Esophagus squamous epithelium (tissue), 5 donors: ENCODE measurements at regions not wholly inside any gene's neighbourhood (a gene's known extent, or its start where the extent isn't known, plus 50 kb on each side); places are given as distances from the start of the nearest gene placed in this dataset.
"Not testable (repeated sequence)": the region's sequence is repeated elsewhere in the genome, so short reads cannot be mapped to it uniquely, and the experiment has no call there.

ENCODE experiments used
- DNase-seq: peaks from one replicate; lab custom pipeline; 2025; lab: John Stamatoyannopoulos, UW
- H3K27ac ChIP-seq, 4 donors: fragments of 200-600 bp; sonication (generic); one replicate each; pipeline ENCODE4 v1.5.1; 2016 to 2019; ENCODE audit warnings: mild to moderate bottlenecking in 1 of 4
- H3K27me3 ChIP-seq, 4 donors: fragments of 200-600 bp; sonication (generic); 1 replicate in 3 of 4; 2 replicates in 1 of 4; pipeline versions ENCODE4 v1.5.1 to v1.6.0; 2017 to 2021; ENCODE audit warnings: antibody characterized with exemption in 1 of 4
- H3K36me3 ChIP-seq, 3 donors: fragments of 200-600 bp; sonication (generic); one replicate each; pipeline ENCODE4 v1.5.1; 2016 to 2019
- H3K4me1 ChIP-seq, 3 donors: fragments of 200-600 bp; sonication (generic); one replicate each; pipeline ENCODE4 v1.5.1; 2017 to 2019
- H3K4me3 ChIP-seq, 4 donors: fragments of 200-600 bp; sonication (generic); 1 replicate in 3 of 4; 2 replicates in 1 of 4; pipeline ENCODE4 v1.5.1; 2016 to 2019; ENCODE audit warnings: mild to moderate bottlenecking in 2 of 4, moderate library complexity in 1 of 4
- H3K9me3 ChIP-seq, 3 donors: fragments of 200-600 bp; sonication (generic); one replicate each; pipeline ENCODE4 v1.5.1; 2016 to 2019
- CTCF ChIP-seq, 6 experiments: fragments of 450-650 bp in 4 of 6; fragments of 200-600 bp in 2 of 6; sonication (generic) in 2 of 6; IDR thresholded peaks; one replicate each; pipeline ENCODE4 v1.5.1; 2016 to 2019; ENCODE audit warnings: antibody characterized with exemption in 6 of 6, mild to moderate bottlenecking in 4 of 6, moderate library complexity in 4 of 6
- POLR2A ChIP-seq, 4 donors: fragments of 450-650 bp; IDR thresholded peaks; one replicate each; pipeline ENCODE4 v1.6.1; 2017; ENCODE audit warnings: antibody characterized with exemption in 4 of 4, mild to moderate bottlenecking in 4 of 4, moderate library complexity in 3 of 4
- WGBS, 2 donors: methylation state at CpG; one replicate each; pipeline ENCODE4 v1.1.5; 2018; 5-methylcytosine and 5-hydroxymethylcytosine counted together
- intact Hi-C: fragments of 100-400 bp; cut with DNase I; formaldehyde crosslinking; loops from one replicate; pipeline ENCODE4 v1.15.0; 2022
- donor health status: DM: yes; HTN: yes; CAD: no.

- TF ChIP-seq CTCF (IDR thresholded peaks at IDR 0.05), result no peak
- no peak for TF ChIP-seq POLR2A (IDR thresholded peaks at IDR 0.05)
- H3K9me3 ChIP-seq, result no peaks in the 10 kb centered on the region
- no peak for DNase-seq
- H3K4me1 ChIP-seq, result no peaks in the 10 kb centered on the region
- no peaks in the 10 kb centered on the region for H3K36me3 ChIP-seq
- no peaks in the 10 kb centered on the region for H3K27me3 ChIP-seq
- no peak overlapping the region for H3K4me3 ChIP-seq
- WGBS, 2 donors, result 64 to 80% methylated on average over 6 of the region's 6 CpGs
- H3K27ac ChIP-seq, result no peak overlapping the region
- intact Hi-C loops, result no loop called here
Measured at GRCh38 chr1:65082346-65083040, 65.5 kb upstream of the AK4 start.

GRCh38 chr1:65083263-65083896, 64.6 kb upstream of the AK4 start:
- TF ChIP-seq CTCF (IDR thresholded peaks at IDR 0.05), result no peak
- TF ChIP-seq POLR2A (IDR thresholded peaks at IDR 0.05), result no peak
- no peak for DNase-seq
- intact Hi-C loops, result no loop called here
- 65 to 66% methylated on average over 3 to 4 of the region's 4 CpGs for WGBS, 2 donors
- Histone ChIP-seq H3K9me3 (no peaks in the 10 kb centered on the region), H3K4me1 (no peaks in the 10 kb centered on the region), H3K36me3 (no peaks in the 10 kb centered on the region), H3K27ac (no peak overlapping the region), H3K27me3 (no peaks in the 10 kb centered on the region), H3K4me3 (no peak overlapping the region)

- intact Hi-C loops, result no loop called here
- TF ChIP-seq POLR2A (IDR thresholded peaks at IDR 0.05) (no peak), CTCF (IDR thresholded peaks at IDR 0.05) (no peak)
- 78 to 79% methylated on average over 2 of the region's 2 CpGs for WGBS, 2 donors
Measured at GRCh38 chr1:65084066-65084465, 63.9 kb upstream of the AK4 start.

DNA sequence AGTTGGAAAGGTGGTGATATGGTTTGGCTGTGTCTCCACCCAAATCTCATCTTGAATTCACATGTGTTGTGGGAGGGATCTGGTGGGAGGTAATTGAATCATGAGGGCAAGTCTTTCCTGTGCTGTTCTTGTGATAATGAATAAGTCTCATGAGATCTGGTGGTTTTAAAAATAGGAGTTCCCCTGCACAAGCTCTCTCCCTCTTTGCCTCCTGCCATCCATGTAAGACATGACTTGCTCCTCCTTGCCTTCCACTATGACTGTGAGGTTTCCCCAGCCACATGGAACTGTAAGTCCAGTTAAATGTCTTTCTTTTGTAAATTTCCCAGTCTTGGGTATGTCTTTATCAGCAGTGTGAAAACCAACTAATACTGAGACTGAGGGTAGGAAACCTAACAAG, 60.5 kb upstream of the AK4 start:
- intact Hi-C loops, DNase-seq: not testable (repeated sequence)

More at GRCh38 chr1:65084066-65084465, 63.9 kb upstream of the AK4 start:
- Histone ChIP-seq H3K4me3 (no peak overlapping the region), H3K4me1 (no peaks in the 10 kb centered on the region), H3K36me3 (no peaks in the 10 kb centered on the region), H3K9me3 (no peaks in the 10 kb centered on the region), H3K27me3 (no peaks in the 10 kb centered on the region), H3K27ac (no peak overlapping the region)
- DNase-seq, result no peak

DNA sequence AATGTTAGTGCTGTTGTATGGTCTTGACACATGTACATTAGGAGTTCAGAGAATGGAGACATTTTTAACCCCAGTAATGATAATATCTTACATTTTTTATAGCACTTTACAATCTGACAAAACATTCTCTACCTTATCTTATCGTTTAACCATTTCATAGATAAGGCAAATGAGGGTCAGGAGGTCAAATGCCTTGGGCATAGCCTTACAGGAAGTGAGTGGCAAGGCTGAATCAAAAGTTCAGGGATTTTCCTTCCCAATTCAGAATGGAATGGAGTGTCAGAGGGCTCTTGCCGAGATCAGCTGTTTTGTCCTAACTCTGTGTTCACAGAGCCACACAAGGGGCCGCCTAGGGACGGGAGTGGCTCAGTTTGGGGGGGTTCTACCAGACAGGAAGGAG, 57.6 kb upstream of the AK4 start:
- no peaks in the 10 kb centered on the region for H3K27me3 ChIP-seq
- no peak overlapping the region for H3K4me3 ChIP-seq
- H3K9me3 ChIP-seq, result no peaks in the 10 kb centered on the region
- 22 to 52% methylated on average over 2 to 4 of the region's 4 CpGs for WGBS, 2 donors
- TF ChIP-seq POLR2A (IDR thresholded peaks at IDR 0.05) (no peak), CTCF (IDR thresholded peaks at IDR 0.05) (no peak)
- H3K27ac ChIP-seq, result no peak overlapping the region
- intact Hi-C loops, result no loop called here
- no peak for DNase-seq
- H3K4me1 ChIP-seq, result no peaks in the 10 kb centered on the region
- H3K36me3 ChIP-seq, result no peaks in the 10 kb centered on the region

More for the DNA sequence above, 60.5 kb upstream of the AK4 start:
- H3K27ac ChIP-seq, H3K4me3 ChIP-seq, H3K9me3 ChIP-seq, H3K27me3 ChIP-seq, H3K4me1 ChIP-seq, H3K36me3 ChIP-seq: not testable (repeated sequence)
